ENCODE measurements at regions not wholly inside any gene's neighbourhood (a gene's known extent, or its start where the extent isn't known, plus 50 kb on each side); places are given as distances from the start of the nearest gene placed in this dataset.
"Not testable (repeated sequence)": the region's sequence is repeated elsewhere in the genome, so short reads cannot be mapped to it uniquely, and the experiment has no call there.

DNA sequence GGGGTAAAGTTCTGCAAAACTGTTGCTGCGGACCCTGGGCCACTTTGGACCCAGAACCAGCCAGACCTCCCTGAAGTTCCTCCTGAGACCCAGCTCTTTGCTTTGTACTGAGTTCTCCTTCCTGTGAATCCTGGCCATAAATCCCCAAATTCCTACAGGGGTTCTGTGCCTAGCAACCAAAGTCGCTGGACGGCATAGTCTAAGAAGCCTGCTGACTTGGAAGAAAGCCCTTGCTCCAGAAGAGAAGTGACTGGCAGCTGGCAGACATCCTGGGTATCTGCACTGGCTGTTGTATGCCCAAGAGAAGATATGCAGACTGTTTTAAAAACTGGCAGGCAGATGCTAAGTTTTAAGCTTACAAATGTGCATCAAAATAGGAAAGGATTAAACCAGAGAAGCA is 99.9 kb upstream of the SLC24A4 start:
- DNase-seq: no peak

DNA sequence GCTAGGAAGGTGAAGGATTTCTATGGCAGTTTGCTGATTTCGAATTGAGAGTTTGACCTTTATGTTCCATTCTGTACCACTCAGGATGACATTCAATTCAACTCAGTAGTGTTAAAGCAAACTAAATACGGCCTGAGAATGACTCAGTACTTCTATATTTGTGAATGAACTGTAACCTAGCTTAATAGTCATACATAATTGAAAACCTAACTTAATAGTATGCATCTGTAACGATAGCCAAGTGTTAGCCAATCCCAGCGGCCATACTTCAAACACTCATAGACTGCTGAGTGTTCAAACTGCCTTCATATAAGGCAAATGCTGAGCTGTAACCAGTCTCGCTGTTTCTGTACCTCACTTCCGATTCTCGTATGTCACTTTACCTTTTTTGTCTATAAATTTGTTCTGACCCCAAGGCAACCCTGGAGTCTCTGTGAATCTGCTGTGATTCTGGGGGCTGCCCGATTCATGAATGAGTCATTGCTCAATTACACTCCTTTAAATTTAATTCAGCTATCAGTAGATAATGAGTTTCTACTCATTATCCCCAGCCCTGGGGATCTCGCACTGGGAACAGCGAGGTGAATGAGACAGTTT is 98.5 kb upstream of the SLC24A4 start:
- DNase-seq: no peak

DNA sequence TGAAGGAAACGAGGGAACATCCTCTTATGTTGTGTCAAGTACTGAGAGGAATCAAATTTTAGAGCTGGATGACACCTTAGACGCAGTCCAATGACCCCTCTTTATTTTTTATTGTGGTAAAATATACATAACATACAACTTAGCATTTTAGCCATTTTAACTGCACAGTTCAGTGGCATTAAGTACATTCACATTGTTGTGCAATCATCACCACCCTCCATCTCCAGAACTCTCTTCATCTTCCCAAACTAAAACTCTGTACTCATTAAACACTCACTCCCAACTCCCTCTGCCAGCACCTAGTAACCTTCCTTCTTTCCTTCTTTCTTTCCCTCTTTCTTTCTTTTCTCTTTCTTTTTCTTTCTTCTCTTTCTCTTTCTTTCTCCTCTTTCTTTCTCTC is 97.2 kb upstream of the SLC24A4 start:
- no peak for DNase-seq

DNA sequence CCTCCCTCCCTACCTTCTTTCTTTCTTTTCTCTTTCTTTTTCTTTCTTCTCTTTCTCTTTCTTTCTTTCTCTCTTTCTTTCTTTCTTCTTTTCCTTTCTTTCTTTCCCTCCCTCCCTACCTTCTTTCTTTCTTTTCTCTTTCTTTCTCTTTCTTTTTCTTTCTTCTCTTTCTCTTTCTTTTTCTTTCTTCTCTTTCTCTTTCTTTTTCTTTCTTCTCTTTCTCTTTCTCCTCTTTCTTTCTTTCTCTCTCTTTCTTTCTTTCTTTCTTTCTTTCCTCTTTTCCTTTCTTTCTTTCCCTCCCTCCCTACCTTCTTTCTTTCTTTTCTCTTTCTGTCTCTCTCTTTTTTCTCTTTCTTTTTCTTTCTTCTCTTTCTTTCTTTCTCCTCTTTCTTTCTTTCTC is 96.8 kb upstream of the SLC24A4 start:
- not testable (repeated sequence) for DNase-seq

DNA sequence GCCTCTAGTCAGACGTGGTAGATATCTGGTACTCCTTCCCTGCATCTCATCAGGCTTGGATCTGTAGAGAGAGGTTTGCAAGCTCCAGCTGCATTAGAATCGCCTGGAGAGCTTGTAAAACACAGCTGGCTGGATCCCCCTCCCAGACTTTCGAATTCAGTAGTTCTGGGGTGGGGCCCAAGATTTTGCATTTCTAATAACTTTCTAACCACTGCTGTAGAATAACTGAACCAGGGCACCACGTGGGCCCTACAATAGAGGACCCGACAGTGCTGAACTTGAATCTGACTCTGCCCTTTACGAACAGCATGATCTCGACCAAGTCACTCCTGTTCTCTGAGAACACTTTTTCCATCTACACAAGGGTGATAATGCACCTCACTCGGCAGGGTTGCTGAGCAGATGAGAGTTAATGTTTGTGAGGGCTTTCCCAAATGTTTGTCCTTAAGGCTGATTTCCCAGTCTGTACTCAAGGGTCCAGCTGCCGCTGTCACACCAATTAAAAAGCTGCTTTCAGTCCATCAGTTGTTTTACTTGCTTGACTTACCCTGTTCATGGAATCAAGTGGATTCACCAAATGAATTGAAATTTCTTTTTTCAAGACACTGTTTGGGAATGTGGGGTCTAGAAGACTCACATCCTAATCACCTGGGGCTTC is 86.6 kb upstream of the SLC24A4 start:
- DNase-seq: no peak

DNA sequence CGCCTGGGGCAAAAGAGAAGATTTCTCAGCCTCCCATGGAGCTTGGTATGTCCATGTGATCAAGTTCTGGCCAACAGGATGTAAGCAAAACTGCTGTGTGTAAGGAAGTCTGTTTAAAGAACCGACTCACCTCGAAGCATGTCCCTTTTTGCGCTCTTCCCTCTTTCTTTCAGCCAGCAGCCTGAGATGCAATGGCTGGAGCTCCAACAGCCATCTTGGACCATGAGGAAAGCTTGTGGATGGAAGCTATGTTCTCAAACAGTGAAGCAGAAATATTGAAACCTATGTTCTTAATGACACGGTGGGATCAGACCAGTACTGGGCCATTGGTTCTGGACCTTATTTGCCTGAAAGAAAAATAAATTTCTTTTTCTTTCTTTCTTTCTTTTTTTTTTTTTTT is 82.3 kb upstream of the SLC24A4 start:
- no peak for DNase-seq

DNA sequence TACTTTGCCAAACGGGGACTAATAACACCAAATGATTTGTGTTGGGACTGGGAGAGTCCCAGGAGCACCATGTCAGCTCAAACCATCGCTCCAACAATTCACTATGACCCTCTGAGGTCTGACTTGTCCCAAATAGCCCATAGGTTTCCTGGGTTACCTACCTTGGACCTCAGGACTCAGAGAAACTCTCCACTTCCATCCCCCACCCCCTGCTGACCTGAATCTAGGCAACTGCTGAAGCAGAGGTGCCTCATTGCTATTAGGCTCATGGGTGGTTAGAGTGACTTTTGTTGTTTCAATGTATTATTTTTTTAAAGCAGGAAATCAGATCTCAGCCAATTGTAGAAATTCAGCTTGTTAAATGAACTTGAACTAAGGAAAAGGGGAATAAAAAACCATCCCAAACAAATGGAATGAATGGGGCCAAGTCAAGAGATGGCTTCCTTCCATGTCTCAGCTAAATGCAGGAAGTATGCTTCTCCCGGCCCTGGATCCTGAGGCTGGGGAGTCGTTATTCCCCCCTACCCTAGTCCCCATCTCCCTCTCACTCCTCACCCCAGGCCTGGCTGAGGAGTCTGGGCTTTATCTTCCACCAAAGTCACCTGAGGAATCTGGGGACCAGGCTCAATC is 80.9 kb upstream of the SLC24A4 start:
- DNase-seq: no peak

DNA sequence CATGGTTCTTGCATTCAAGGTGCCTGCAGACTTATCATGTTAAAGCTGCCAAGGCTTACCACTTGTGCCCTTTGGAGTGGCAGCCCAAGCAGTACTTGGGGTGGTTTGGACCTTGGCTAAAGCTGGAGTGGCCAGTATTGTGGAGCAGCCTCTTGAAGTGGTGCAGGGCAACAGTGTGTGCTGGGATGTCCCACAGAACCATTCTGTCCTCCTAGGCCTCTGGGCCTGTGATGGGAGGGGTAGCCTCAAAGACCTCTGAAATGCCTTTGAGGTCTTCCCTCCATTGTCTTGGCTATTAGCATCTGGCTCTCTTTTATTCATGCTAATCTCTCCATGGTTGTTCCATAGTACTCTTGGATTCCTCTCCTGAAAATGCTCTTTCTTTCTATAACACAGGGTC is 78.2 kb upstream of the SLC24A4 start:
- DNase-seq: no peak

DNA sequence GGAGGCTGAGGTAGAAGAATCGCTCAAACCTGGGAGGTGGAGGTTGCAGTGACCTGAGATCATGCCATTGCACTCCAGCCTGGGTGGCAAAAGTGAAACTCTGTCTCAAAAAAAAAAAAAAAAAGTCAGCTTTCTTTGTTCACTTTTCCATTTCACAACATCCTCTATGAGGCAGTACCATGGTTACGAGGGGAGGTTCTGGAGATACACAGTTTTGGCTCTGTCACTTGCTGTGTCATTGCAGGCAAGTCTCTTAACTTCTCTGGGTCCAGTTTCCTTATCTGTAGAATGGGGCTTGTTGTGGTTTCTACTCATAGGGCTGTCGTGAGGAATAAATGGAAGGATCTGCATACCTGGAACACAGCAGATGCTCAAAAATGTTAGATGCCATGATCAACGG is 75.6 kb upstream of the SLC24A4 start:
- DNase-seq: no peak

DNA sequence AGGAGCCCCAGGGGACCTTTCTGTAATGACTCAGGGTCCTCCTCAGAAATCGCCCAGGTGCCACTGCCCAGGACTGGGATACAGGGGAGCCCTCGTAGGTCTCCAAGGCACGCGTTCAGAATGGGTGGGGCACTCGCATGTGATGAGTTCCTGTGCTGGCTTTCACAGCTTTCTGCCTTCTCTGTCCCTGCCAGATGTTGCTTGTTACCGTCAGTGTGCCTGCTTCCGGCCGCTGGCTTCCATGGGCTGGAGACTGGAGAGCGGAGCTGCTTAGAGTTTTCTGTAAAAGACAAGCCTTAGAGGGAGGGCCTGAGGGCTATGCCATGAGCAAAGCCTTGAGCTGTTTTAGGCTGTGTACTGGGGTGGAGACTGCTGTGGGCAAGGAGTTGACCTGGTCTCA is 75.0 kb upstream of the SLC24A4 start:
- no peak for DNase-seq

DNA sequence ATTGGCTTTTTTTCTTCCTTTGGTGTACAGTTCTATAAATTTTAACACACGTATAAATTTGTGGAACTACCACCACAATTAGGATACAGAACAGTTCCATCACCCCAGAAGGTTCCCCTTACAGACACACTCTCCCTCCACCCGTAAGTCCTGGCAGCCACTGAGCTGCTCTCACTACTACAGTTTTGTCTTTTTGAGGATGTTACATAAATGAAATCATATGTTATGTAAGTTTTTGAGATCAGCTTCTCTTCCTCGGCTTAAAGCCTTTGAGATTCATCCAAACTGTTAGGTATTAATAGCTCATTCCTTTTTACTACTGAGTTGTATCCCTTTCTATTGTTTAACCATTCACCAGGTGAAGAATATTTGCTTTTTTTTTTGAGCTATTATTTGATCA is 74.3 kb upstream of the SLC24A4 start:
- DNase-seq: no peak

DNA sequence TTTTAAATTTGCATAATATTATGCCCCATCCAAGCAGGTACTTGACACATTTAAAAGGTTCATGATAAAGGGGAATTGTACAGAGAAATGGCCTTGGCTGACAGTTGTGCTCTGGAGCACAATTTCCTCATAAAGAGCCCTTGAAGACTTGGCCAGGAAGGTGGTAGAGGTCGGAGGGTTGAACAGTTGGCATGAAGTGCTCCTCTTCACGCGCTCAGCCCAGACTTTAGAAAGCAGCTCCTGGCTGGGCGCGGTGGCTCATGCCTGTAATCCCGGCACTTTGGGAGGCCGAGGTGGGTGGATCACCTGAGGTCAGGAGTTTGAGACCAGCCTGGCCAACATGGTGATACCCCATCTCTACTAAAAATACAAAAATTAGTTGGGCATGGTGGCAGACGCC is 72.6 kb upstream of the SLC24A4 start:
- not testable (repeated sequence) for DNase-seq

DNA sequence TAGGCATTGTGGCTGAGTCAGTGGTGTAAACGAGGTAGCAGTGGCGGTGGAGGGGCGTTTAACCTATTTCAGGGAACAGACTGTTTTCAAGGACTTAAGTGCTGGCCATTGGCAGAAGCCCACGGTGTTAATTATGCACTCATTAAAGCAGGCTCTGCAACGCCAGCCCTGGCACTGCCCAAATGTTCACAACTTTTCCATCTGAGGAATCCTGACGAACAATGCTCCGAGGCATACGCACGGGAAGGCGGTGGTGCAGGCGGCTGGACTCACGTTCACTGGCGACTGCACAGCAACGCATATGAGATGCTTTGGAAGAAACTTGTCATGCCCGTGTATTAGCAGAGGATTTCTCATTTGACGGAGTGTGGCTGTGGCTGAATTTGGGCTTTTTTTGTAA is 70.6 kb upstream of the SLC24A4 start:
- no peak for DNase-seq

DNA sequence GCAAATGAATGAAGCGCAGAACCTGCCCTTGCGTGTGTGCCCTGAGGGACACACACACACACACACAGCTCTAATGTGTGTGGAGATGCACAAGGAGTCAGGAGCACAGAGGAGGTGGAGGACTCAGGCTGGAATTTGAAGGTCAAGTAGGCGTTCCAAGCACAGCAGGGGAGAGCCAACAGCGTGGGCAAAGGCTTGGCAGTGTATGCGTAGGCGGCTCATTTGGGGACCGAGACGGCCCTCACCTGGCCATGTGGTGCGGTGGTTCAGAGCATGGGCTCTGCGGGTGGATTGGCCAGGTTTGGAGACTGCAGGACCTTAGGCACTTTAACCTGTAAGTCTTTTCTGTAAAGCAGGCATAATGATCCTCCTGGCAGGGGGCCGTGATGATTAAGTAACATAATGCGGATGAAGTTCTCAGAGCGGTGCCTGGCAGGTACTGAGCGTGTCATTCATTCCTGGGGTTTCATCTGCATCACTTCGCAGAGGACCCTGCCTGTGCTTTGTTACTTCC is 69.5 kb upstream of the SLC24A4 start:
- peak; percentile 6 for DNase-seq

DNA sequence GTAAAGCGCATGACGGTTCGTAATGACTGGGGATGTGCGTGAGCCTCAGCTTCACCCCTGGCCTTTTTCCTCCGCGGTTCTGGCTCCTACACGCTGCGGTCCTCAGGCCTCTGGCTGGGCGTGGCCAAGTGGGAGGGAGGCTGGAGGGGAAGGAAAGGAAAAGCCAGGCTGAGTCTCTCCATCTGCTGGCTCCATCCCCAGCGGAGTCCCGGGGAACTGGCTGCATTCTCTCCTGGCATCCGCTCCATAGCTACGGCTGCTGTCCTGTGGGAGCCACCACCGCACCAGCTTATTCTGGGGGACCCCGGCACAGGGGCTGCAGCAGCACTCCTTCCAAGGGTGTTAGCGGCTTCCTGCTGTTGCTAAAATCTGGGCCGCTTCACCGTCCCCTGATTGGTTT is 68.2 kb upstream of the SLC24A4 start:
- no peak for DNase-seq

DNA sequence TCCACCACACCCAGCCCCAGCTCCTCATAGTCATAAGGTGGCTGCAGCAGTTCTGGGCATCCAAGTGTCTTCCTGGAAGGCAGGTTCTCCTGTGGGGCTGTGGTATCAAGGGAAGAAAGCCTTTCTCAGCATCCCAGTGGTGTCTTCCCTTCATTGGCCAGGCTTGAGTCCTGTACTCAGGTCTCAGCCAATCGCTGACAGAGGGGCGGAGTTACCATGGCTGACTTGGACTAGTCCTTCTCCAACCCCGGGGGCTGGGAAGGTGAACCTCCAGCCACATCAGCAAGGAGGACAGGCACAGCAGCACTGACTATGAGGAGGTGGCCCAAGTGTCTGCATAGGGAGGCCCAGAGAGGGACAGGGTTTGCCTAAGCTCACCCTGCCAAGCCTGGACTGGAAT is 64.0 kb upstream of the SLC24A4 start:
- no peak for DNase-seq

DNA sequence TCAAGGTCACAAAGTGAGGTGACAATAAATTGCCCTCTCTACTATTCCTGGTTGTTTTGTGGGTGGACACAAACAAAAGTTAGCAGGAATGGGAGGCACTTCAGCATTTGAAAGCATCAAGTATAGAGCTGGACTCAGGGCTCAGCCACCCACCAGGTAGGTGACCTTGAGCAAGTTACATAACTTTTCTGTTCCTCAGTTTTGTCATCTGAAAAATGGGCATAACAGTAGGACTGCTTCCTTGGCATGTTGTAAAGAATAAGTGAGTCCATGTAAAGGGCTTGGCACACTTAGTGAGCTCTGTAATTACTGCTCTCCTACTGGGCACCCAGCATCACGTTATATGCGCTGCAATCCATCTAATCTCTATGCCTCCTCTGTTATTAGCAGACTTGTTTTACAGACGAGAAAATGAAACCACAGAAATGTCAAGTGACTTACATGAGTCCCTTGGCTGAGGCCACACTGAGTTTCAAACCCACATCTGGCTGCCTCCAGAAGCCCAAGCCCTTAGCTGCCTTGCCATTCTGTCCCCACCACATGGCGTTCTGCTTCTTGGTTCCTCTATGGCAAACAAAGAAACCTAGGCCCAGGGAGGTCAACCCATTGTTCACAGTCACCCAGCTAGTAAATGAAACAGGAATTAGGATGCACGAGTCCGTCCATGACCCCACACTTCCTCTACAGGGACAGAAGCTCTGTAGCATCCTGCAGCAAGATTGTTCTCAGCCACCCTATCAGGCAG is 63.2 kb upstream of the SLC24A4 start:
- no peak for DNase-seq

DNA sequence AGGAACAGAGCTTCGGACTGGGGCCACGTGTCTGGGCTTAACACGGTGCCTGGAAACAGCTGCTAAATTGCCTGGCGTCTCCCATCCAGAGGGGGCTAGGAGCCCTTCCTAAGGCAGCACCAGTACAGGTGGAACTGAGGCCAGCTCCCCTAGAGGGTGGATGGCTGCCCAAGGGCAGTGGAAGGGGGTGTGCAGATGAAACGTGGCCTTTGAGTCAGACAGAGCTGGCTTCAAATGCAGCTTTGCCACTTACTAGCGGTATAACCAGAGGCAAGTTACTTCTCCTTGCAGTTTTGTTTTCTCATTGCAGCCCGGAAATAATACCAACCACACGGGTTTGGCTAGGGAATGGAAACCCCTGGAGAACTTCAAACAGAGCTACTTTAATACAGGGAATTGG is 59.3 kb upstream of the SLC24A4 start:
- DNase-seq: no peak

DNA sequence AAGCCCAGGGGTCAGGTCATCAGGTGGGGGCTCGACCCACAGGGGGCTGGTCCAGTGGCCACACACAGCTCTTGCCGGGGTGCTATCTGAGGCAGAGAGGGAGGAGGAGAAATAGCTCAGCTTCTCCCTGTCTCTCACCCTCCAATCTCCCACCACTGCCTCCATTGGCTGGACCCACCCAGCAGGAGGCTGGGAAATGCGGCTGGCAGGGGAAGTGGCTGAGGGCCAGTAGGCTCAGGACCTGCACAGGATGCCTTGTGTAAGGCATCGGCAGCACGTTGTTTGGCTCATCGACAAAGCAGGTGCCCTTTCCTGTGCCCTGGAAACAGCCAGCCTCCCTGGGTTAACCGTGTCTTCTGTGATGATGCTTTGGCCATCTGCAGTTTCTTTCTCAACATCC is 58.8 kb upstream of the SLC24A4 start:
- DNase-seq: no peak

DNA sequence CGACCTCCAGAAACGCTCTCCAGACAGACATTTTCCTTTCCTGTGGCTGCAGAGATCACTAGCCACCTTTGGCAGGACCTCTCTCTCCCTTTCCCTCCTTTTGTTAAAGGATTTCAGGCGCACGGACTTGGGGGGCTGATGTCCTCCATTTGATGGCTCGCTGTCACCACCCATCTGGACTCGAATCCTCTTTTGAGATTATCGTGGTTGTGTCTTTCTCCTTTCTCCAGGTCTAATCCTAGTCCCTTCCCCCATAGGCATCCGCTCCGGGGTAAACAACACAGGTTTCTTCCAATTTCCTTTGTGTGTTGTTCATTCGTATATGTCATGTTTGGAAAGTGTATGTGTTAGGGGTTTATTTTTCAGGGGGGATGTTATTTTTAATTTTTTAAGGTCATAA is 56.7 kb upstream of the SLC24A4 start:
- no peak for DNase-seq

Measured in NCI-H345 (cell line).